HUES48 (cell line): ENCODE measurements at regions not wholly inside any gene's neighbourhood (a gene's known extent, or its start where the extent isn't known, plus 50 kb on each side); places are given as distances from the start of the nearest gene placed in this dataset.
"Not testable (repeated sequence)": the region's sequence is repeated elsewhere in the genome, so short reads cannot be mapped to it uniquely, and the experiment has no call there.

ENCODE experiments used
- H3K27ac ChIP-seq: one replicate; pipeline ENCODE4 v1.7.0; 2013; ENCODE audit warnings: low read depth, low read length, inconsistent platforms
- H3K27me3 ChIP-seq: 2 replicates; pipeline ENCODE4 v1.6.1; 2013; ENCODE audit warnings: mild to moderate bottlenecking, low read length; ENCODE audit not compliant: control insufficient read depth, insufficient read depth
- H3K36me3 ChIP-seq: 2 replicates; pipeline ENCODE4 v1.6.1; 2013; ENCODE audit warnings: low read length; ENCODE audit not compliant: control insufficient read depth, insufficient read depth
- H3K4me1 ChIP-seq: 2 replicates; pipeline ENCODE4 v1.6.1; 2013; ENCODE audit warnings: mild to moderate bottlenecking, low read length; ENCODE audit not compliant: control insufficient read depth, insufficient read depth
- H3K4me3 ChIP-seq: 2 replicates; pipeline ENCODE4 v1.5.1; 2013; ENCODE audit warnings: mild to moderate bottlenecking, low read depth, low read length
- H3K9ac ChIP-seq: 2 replicates; pipeline ENCODE4 v1.6.1; 2013; ENCODE audit warnings: mild to moderate bottlenecking, low read depth, low read length, moderate library complexity
- H3K9me3 ChIP-seq: 2 replicates; pipeline ENCODE4 v1.6.1; 2013; ENCODE audit warnings: low read length; ENCODE audit not compliant: control insufficient read depth, insufficient read depth

- H3K36me3 ChIP-seq, H3K4me1 ChIP-seq, H3K27ac ChIP-seq, H3K9me3 ChIP-seq, H3K27me3 ChIP-seq: not testable (repeated sequence)
- H3K9ac ChIP-seq = peak overlapping the region; percentile 69; the same call in 1 of the 2 replicates
- peak overlapping the region; percentile 62 for H3K4me3 ChIP-seq
Measured at GRCh38 chr9:87041553-87042235, 94.4 kb upstream of the GAS1 start.

GRCh38 chr9:87049929-87050608 is 102.8 kb upstream of the GAS1 start:
- not testable (repeated sequence) for H3K9me3 ChIP-seq, H3K27ac ChIP-seq, H3K9ac ChIP-seq, H3K4me3 ChIP-seq, H3K36me3 ChIP-seq, H3K27me3 ChIP-seq
- peaks cover 14% of the 10 kb centered on the region for H3K4me1 ChIP-seq

- H3K4me3 ChIP-seq = no peak overlapping the region
- no peaks in the 10 kb centered on the region for H3K27me3 ChIP-seq
- H3K4me1 ChIP-seq = peaks cover 15% of the 10 kb centered on the region
- H3K27ac ChIP-seq = no peak overlapping the region
- H3K9me3 ChIP-seq = no peaks in the 10 kb centered on the region
- no peak overlapping the region for H3K9ac ChIP-seq
- no peaks in the 10 kb centered on the region for H3K36me3 ChIP-seq
Measured at GRCh38 chr9:87054999-87055686, 107.8 kb upstream of the GAS1 start.

- no peak overlapping the region for H3K9ac ChIP-seq
- H3K4me1 ChIP-seq = peaks cover 4% of the 10 kb centered on the region
- H3K9me3 ChIP-seq = no peaks in the 10 kb centered on the region
- no peak overlapping the region for H3K27ac ChIP-seq
- H3K4me3 ChIP-seq = no peak overlapping the region
- no peaks in the 10 kb centered on the region for H3K36me3 ChIP-seq
- H3K27me3 ChIP-seq = no peaks in the 10 kb centered on the region
Measured at GRCh38 chr9:87059772-87060171, 112.5 kb upstream of the GAS1 start.

GRCh38 chr9:87062746-87063145 is 115.4 kb upstream of the GAS1 start:
- H3K27ac ChIP-seq = no peak overlapping the region
- no peak overlapping the region for H3K9ac ChIP-seq
- H3K9me3 ChIP-seq = no peaks in the 10 kb centered on the region
- H3K27me3 ChIP-seq = no peaks in the 10 kb centered on the region
- H3K36me3 ChIP-seq = no peaks in the 10 kb centered on the region
- no peaks in the 10 kb centered on the region for H3K4me1 ChIP-seq
- no peak overlapping the region for H3K4me3 ChIP-seq

GRCh38 chr9:87063246-87063645 is 115.9 kb upstream of the GAS1 start:
- Histone ChIP-seq H3K9ac (no peak overlapping the region), H3K27me3 (no peaks in the 10 kb centered on the region), H3K36me3 (no peaks in the 10 kb centered on the region), H3K9me3 (no peaks in the 10 kb centered on the region), H3K27ac (no peak overlapping the region), H3K4me3 (no peak overlapping the region), H3K4me1 (no peaks in the 10 kb centered on the region)

- no peaks in the 10 kb centered on the region for H3K9me3 ChIP-seq
- H3K27ac ChIP-seq = no peak overlapping the region
- H3K4me3 ChIP-seq = no peak overlapping the region
- no peaks in the 10 kb centered on the region for H3K36me3 ChIP-seq
- no peak overlapping the region for H3K9ac ChIP-seq
- H3K27me3 ChIP-seq = no peaks in the 10 kb centered on the region
- no peaks in the 10 kb centered on the region for H3K4me1 ChIP-seq
Measured at GRCh38 chr9:87063871-87064270, 116.6 kb upstream of the GAS1 start.

GRCh38 chr9:87064311-87064710 is 117.0 kb upstream of the GAS1 start:
- no peak overlapping the region for H3K4me3 ChIP-seq
- H3K27me3 ChIP-seq = no peaks in the 10 kb centered on the region
- no peaks in the 10 kb centered on the region for H3K36me3 ChIP-seq
- H3K9me3 ChIP-seq = no peaks in the 10 kb centered on the region
- H3K9ac ChIP-seq = no peak overlapping the region
- no peak overlapping the region for H3K27ac ChIP-seq
- H3K4me1 ChIP-seq = no peaks in the 10 kb centered on the region

GRCh38 chr9:87065981-87066380 is 118.7 kb upstream of the GAS1 start:
- Histone ChIP-seq H3K27ac (no peak overlapping the region), H3K9ac (no peak overlapping the region), H3K4me3 (no peak overlapping the region), H3K27me3 (no peaks in the 10 kb centered on the region), H3K4me1 (no peaks in the 10 kb centered on the region), H3K36me3 (no peaks in the 10 kb centered on the region), H3K9me3 (no peaks in the 10 kb centered on the region)

- no peaks in the 10 kb centered on the region for H3K4me1 ChIP-seq
- no peaks in the 10 kb centered on the region for H3K27me3 ChIP-seq
- H3K4me3 ChIP-seq = no peak overlapping the region
- H3K27ac ChIP-seq = no peak overlapping the region
- H3K9ac ChIP-seq = no peak overlapping the region
- no peaks in the 10 kb centered on the region for H3K9me3 ChIP-seq
- H3K36me3 ChIP-seq = no peaks in the 10 kb centered on the region
Measured at GRCh38 chr9:87067426-87067825, 120.1 kb upstream of the GAS1 start.

GRCh38 chr9:87068177-87068840 is 121.0 kb upstream of the GAS1 start:
- no peaks in the 10 kb centered on the region for H3K27me3 ChIP-seq
- H3K4me3 ChIP-seq = no peak overlapping the region
- H3K9me3 ChIP-seq = no peaks in the 10 kb centered on the region
- no peaks in the 10 kb centered on the region for H3K36me3 ChIP-seq
- H3K4me1 ChIP-seq = no peaks in the 10 kb centered on the region
- H3K27ac ChIP-seq = no peak overlapping the region
- H3K9ac ChIP-seq = no peak overlapping the region
